ENCODE measurements at regions not wholly inside any gene's neighbourhood (a gene's known extent, or its start where the extent isn't known, plus 50 kb on each side); places are given as distances from the start of the nearest gene placed in this dataset.

DNA sequence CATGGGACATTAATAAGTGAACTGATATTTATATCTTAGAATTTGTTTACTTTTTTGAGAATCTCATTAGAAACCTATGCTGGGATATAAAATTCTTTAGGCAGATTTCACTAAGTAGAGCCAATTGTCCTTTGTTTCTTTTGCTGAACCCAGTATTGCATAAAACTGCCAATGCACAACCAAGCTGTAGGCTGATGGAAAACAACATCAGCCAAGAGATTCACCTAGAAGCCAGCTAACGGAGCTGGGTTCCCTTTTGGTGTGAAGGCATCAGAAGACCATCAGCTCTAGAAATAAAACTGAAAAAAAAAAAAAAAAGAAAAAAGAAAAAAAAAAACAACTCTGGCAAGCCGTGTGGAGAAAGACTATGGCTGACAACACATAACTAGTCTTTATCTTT is 328.2 kb upstream of the PDE3A start:
- DNase-seq: no peak
- Histone ChIP-seq H3K36me3 (replicated peaks; ENCODE audit: insufficient read depth, low read length) (no peaks in the 10 kb centered on the region), H3K27me3 (replicated peaks; ENCODE audit: insufficient read depth, low read length) (no peaks in the 10 kb centered on the region), H4K20me1 (ENCODE audit: insufficient read depth, low read length) (no peaks in the 10 kb centered on the region), H3K27ac (ENCODE audit: low read length) (no peak overlapping the region), H3K4me1 (ENCODE audit: low read length) (no peaks in the 10 kb centered on the region), H3K4me3 (ENCODE audit: low read length) (no peak overlapping the region), H3K79me2 (ENCODE audit: low read length) (no peaks in the 10 kb centered on the region), H3K4me2 (ENCODE audit: low read depth, low read length) (no peak overlapping the region), H2AFZ (ENCODE audit: low read length) (no peak overlapping the region), H3K9ac (ENCODE audit: low read length) (no peak overlapping the region), H3K9me3 (replicated peaks; ENCODE audit: insufficient read depth, low read length) (no peaks in the 10 kb centered on the region), H3F3A (ENCODE audit: insufficient read depth, low read length) (no peaks in the 10 kb centered on the region), H3K9me2 (replicated peaks; ENCODE audit: insufficient read depth, low read length) (no peaks in the 10 kb centered on the region)
- TF ChIP-seq EZH2phosphoT487 (IDR thresholded peaks at IDR 0.05; ENCODE audit: low read length) (no peak), EZH2 (optimal IDR thresholded peaks at IDR 0.05; ENCODE audit: low read depth, low read length) (no peak), CTCF (IDR thresholded peaks at IDR 0.05; ENCODE audit: low read length) (no peak)

DNA sequence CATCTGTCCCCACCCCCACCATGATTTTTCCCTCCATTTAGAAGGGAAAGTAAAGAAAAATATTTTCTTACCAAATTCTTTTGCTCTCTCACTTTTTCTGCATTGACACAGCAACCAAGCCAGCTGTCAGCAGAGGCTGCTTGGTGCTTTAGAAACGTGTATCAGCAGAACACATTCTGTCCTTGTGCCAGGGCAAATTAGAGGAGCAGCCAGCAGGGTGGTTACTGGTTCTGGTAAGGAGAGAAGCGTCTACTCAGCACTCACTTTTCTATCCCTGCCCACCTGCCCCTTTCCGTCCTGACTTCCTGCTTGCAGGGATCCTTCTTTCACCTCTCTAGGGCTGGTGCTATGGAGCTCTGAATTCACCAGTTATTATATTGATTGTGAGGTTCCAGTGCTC is 327.5 kb upstream of the PDE3A start:
- TF ChIP-seq CTCF (IDR thresholded peaks at IDR 0.05; ENCODE audit: low read length) (no peak), EZH2phosphoT487 (IDR thresholded peaks at IDR 0.05; ENCODE audit: low read length) (no peak), EZH2 (optimal IDR thresholded peaks at IDR 0.05; ENCODE audit: low read depth, low read length) (no peak)
- H3K4me2 ChIP-seq (ENCODE audit: low read depth, low read length): no peak overlapping the region
- no peaks in the 10 kb centered on the region for H3K27me3 ChIP-seq (replicated peaks; ENCODE audit: insufficient read depth, low read length)
- H2AFZ ChIP-seq (ENCODE audit: low read length): no peak overlapping the region
- H3K9ac ChIP-seq (ENCODE audit: low read length): no peak overlapping the region
- DNase-seq: no peak
- H3K9me3 ChIP-seq (replicated peaks; ENCODE audit: insufficient read depth, low read length): no peaks in the 10 kb centered on the region
- H3K36me3 ChIP-seq (replicated peaks; ENCODE audit: insufficient read depth, low read length): no peaks in the 10 kb centered on the region
- no peaks in the 10 kb centered on the region for H3K4me1 ChIP-seq (ENCODE audit: low read length)
- no peak overlapping the region for H3K4me3 ChIP-seq (ENCODE audit: low read length)
- H3F3A ChIP-seq (ENCODE audit: insufficient read depth, low read length): no peaks in the 10 kb centered on the region
- H4K20me1 ChIP-seq (ENCODE audit: insufficient read depth, low read length): no peaks in the 10 kb centered on the region
- H3K79me2 ChIP-seq (ENCODE audit: low read length): no peaks in the 10 kb centered on the region
- H3K27ac ChIP-seq (ENCODE audit: low read length): no peak overlapping the region
- no peaks in the 10 kb centered on the region for H3K9me2 ChIP-seq (replicated peaks; ENCODE audit: insufficient read depth, low read length)

DNA sequence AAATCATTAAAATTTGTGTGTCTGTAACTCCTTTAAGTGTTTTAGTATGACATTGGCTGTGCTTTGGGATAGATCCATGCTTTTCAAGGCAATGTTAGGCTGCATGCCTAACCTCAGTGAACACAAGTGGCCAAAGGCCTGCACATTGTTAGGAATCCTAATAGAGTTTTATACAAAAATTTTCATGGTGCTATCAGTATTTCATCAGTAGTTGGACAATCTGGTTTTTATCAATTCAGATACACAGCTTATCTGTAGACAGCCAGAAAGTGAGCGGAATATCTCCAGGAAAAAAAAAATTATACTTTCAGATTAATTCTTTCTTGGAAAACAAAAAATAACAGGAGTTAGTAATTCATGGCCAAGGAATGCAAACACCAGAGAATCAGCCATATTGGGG is 324.0 kb upstream of the PDE3A start:
- Histone ChIP-seq H3F3A (ENCODE audit: insufficient read depth, low read length) (no peaks in the 10 kb centered on the region), H3K9ac (ENCODE audit: low read length) (no peak overlapping the region), H4K20me1 (ENCODE audit: insufficient read depth, low read length) (no peaks in the 10 kb centered on the region), H3K4me3 (ENCODE audit: low read length) (no peak overlapping the region), H2AFZ (ENCODE audit: low read length) (no peak overlapping the region), H3K27me3 (replicated peaks; ENCODE audit: insufficient read depth, low read length) (no peaks in the 10 kb centered on the region), H3K9me3 (replicated peaks; ENCODE audit: insufficient read depth, low read length) (no peaks in the 10 kb centered on the region), H3K27ac (ENCODE audit: low read length) (no peak overlapping the region), H3K9me2 (replicated peaks; ENCODE audit: insufficient read depth, low read length) (no peaks in the 10 kb centered on the region), H3K4me2 (ENCODE audit: low read depth, low read length) (no peak overlapping the region), H3K4me1 (ENCODE audit: low read length) (no peaks in the 10 kb centered on the region), H3K36me3 (replicated peaks; ENCODE audit: insufficient read depth, low read length) (no peaks in the 10 kb centered on the region), H3K79me2 (ENCODE audit: low read length) (no peaks in the 10 kb centered on the region)
- no peak for TF ChIP-seq EZH2 (optimal IDR thresholded peaks at IDR 0.05; ENCODE audit: low read depth, low read length)
- no peak for TF ChIP-seq CTCF (IDR thresholded peaks at IDR 0.05; ENCODE audit: low read length)
- no peak for TF ChIP-seq EZH2phosphoT487 (IDR thresholded peaks at IDR 0.05; ENCODE audit: low read length)
- no peak for DNase-seq
